ENCODE measurements at regions not wholly inside any gene's neighbourhood (a gene's known extent, or its start where the extent isn't known, plus 50 kb on each side); places are given as distances from the start of the nearest gene placed in this dataset.
"Not testable (repeated sequence)": the region's sequence is repeated elsewhere in the genome, so short reads cannot be mapped to it uniquely, and the experiment has no call there.

DNA sequence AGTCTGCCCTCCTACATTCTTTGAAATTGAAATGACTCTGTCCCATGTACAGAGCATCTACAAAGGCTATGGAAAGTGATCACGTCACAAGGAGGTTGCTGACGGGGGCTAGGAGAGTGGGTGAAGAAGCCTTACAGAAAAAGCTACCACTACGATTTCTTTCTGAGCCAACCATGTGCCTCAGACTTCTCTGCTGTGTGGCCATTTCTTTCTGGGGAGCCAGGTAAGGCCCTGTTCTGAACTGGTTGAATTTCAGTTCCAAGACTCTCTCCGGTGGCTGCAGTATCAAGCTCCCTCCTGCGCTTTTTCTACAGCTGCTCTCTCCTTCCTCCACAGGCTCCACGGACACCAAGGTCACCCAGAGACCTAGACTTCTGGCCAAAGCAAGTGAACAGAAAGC is 112.5 kb upstream of the PRSS1 start:
- no peak for DNase-seq
- WGBS (ENCODE audit: insufficient coverage), result 91% methylated on average over 2 of the region's 6 CpGs
- H3K27me3 ChIP-seq (ENCODE audit: control insufficient read depth, insufficient read depth, low read length), result peaks cover under 1% of the 10 kb centered on the region

DNA sequence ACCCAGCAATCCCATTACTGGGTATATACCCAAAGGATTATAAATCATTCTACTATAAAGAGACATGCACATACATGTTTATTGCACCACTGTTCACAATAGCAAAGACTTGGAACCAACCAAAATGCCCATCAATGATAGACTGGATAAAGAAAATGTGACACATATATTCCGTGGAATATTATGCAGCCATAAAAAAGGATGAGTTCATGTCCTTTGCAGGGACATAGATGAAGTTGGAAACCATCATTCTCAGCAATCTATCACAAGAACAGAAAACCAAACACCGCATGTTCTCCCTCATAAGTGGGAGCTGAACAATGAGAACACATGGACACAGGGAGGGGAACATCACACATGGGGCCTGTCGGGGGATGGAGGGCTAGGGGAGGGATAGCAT is 113.2 kb upstream of the PRSS1 start:
- not testable (repeated sequence) for H3K9me3 ChIP-seq (replicated peaks; ENCODE audit: control insufficient read depth, low read depth, low read length); H3K4me1 ChIP-seq (ENCODE audit: control insufficient read depth, insufficient read depth, low read length); H3K36me3 ChIP-seq (ENCODE audit: control insufficient read depth, insufficient read depth, low read length); H3K27ac ChIP-seq (ENCODE audit: low read length); H3K4me3 ChIP-seq (ENCODE audit: low read length); DNase-seq; H3K27me3 ChIP-seq (ENCODE audit: control insufficient read depth, insufficient read depth, low read length)
- WGBS (ENCODE audit: insufficient coverage), result no CpG with 5 or more reads among the region's 3 CpGs

More for the DNA sequence above, 112.5 kb upstream of the PRSS1 start:
- no peak overlapping the region for H3K4me3 ChIP-seq (ENCODE audit: low read length)
- no peaks in the 10 kb centered on the region for H3K36me3 ChIP-seq (ENCODE audit: control insufficient read depth, insufficient read depth, low read length)
- no peaks in the 10 kb centered on the region for H3K9me3 ChIP-seq (replicated peaks; ENCODE audit: control insufficient read depth, low read depth, low read length)
- H3K4me1 ChIP-seq (ENCODE audit: control insufficient read depth, insufficient read depth, low read length), result no peaks in the 10 kb centered on the region
- H3K27ac ChIP-seq (ENCODE audit: low read length), result no peak overlapping the region

DNA sequence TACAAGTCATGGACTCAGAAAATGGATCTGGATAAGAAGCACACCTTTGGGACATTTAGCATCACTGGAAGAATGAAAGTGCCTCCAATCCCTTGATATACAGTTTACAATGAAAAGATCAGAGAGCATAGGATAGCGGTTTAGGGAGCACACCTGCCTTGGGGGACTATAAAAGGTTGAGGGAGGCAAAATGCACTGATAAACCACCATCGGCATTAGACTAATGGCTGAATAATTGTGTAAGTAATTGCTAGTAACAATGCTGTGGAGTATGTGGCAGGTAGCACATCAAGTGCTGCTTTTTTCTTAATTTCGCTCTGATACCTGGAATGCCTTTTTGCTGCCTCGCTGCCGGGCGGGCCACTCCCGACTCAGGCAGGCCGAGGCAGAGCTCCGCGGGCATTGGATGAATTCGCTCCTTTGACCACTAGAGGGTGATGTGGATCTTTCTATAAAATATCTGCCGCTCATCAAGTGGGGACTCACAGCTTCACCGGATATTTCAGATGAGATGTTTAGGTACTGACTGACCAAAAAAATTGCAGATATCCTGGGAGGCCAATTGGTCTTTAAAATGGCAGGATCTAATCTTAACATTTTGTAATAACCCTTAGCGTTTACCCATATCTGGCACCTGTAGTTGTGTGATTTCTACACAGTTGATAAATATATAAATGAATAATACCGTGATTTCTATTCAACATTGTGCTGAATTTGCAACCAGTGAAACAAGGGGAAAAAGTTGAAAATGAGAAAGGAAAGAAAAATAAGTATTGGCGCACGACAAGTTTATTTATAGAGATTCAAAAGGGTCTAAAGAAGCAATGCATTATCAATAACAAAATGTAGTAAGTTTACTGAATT is 116.8 kb upstream of the PRSS1 start:
- Histone ChIP-seq H3K27ac (ENCODE audit: low read length) (no peak overlapping the region), H3K27me3 (ENCODE audit: control insufficient read depth, insufficient read depth, low read length) (peaks cover 2% of the 10 kb centered on the region), H3K36me3 (ENCODE audit: control insufficient read depth, insufficient read depth, low read length) (no peaks in the 10 kb centered on the region), H3K9me3 (replicated peaks; ENCODE audit: control insufficient read depth, low read depth, low read length) (no peaks in the 10 kb centered on the region), H3K4me3 (ENCODE audit: low read length) (no peak overlapping the region), H3K4me1 (ENCODE audit: control insufficient read depth, insufficient read depth, low read length) (no peaks in the 10 kb centered on the region)
- 20% methylated on average over 11 of the region's 17 CpGs for WGBS (ENCODE audit: insufficient coverage)
- peak; percentile 57 for DNase-seq

DNA sequence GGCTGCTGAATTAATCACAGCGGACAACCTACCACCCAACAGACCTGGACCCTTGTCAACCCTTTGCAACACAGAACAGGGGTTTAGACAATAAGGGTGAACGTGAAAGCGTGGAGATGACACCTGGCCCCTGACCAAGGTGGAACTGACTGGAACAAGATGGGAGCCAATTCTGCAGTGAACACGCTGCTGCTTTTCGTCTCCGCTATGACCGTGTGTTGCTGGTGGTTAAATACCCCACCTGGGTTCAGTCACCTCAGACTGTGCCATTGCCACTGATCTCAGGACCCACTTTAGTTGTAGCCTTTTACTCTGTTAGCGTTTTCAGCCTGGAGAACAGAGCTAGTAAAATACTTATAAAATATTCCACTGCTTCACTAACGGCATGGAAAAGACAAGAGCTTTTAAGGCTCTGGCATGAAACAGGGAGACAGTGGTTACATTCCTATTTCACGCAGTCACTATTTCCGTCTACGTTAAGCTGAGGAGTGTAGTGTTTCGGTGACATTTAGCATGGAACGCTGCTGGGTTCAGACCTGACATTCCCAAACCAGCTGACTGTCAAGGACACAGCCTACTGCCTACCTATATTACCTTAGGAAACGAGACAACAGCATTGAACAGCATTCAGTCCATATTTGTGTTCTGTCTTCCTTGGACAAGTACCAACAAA is 119.5 kb upstream of the PRSS1 start:
- Histone ChIP-seq H3K9me3 (replicated peaks; ENCODE audit: control insufficient read depth, low read depth, low read length) (no peaks in the 10 kb centered on the region), H3K4me3 (ENCODE audit: low read length) (no peak overlapping the region), H3K27me3 (ENCODE audit: control insufficient read depth, insufficient read depth, low read length) (peaks cover 4% of the 10 kb centered on the region), H3K36me3 (ENCODE audit: control insufficient read depth, insufficient read depth, low read length) (no peaks in the 10 kb centered on the region), H3K27ac (ENCODE audit: low read length) (no peak overlapping the region), H3K4me1 (ENCODE audit: control insufficient read depth, insufficient read depth, low read length) (no peaks in the 10 kb centered on the region)
- WGBS (ENCODE audit: insufficient coverage), result 44% methylated on average over 2 of the region's 15 CpGs
- DNase-seq, result peak; percentile 65

DNA sequence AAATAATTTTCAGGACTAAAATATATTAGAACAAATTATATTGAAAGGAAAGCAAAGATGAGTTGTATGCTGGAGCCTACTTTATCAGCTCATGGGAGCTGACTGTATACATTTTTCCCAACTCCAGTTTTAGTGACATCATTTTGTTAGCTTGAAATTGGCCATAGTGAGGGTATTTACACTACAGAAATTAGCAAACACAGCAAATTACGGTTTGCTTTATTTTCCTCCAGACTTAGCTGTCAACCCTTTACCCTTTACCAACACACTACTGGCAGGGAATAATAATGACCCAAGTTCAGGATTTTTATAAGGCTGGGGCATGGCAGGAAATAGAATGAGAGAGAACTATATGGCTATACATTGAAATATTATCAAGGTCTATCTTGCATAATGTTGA is 120.3 kb upstream of the PRSS1 start:
- no peaks in the 10 kb centered on the region for H3K4me1 ChIP-seq (ENCODE audit: control insufficient read depth, insufficient read depth, low read length)
- DNase-seq, result no peak
- peaks cover 4% of the 10 kb centered on the region for H3K27me3 ChIP-seq (ENCODE audit: control insufficient read depth, insufficient read depth, low read length)
- no CpG with 5 or more reads among the region's 1 CpG for WGBS (ENCODE audit: insufficient coverage)
- no peak overlapping the region for H3K27ac ChIP-seq (ENCODE audit: low read length)
- no peak overlapping the region for H3K4me3 ChIP-seq (ENCODE audit: low read length)
- H3K36me3 ChIP-seq (ENCODE audit: control insufficient read depth, insufficient read depth, low read length), result no peaks in the 10 kb centered on the region
- H3K9me3 ChIP-seq (replicated peaks; ENCODE audit: control insufficient read depth, low read depth, low read length), result no peaks in the 10 kb centered on the region

DNA sequence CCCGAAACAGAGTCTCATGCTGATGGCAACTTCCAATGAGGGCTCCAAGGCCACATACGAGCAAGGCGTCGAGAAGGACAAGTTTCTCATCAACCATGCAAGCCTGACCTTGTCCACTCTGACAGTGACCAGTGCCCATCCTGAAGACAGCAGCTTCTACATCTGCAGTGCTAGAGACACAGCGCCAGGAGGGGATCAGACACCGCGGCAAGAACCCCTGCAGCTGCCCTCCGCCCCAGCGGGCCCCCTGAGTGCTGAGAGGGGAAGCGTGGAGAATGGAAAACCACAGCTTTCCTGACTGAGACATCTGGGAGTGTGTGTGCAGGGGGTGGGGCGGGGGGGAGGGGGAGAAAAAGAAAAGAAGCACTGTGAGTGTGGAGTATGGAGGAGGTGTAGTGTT is 122.0 kb upstream of the PRSS1 start:
- H3K4me3 ChIP-seq (ENCODE audit: low read length); H3K4me1 ChIP-seq (ENCODE audit: control insufficient read depth, insufficient read depth, low read length); H3K36me3 ChIP-seq (ENCODE audit: control insufficient read depth, insufficient read depth, low read length); H3K27ac ChIP-seq (ENCODE audit: low read length); H3K9me3 ChIP-seq (replicated peaks; ENCODE audit: control insufficient read depth, low read depth, low read length); H3K27me3 ChIP-seq (ENCODE audit: control insufficient read depth, insufficient read depth, low read length); DNase-seq: not testable (repeated sequence)
- 62% methylated on average over 5 of the region's 11 CpGs for WGBS (ENCODE audit: insufficient coverage)

DNA sequence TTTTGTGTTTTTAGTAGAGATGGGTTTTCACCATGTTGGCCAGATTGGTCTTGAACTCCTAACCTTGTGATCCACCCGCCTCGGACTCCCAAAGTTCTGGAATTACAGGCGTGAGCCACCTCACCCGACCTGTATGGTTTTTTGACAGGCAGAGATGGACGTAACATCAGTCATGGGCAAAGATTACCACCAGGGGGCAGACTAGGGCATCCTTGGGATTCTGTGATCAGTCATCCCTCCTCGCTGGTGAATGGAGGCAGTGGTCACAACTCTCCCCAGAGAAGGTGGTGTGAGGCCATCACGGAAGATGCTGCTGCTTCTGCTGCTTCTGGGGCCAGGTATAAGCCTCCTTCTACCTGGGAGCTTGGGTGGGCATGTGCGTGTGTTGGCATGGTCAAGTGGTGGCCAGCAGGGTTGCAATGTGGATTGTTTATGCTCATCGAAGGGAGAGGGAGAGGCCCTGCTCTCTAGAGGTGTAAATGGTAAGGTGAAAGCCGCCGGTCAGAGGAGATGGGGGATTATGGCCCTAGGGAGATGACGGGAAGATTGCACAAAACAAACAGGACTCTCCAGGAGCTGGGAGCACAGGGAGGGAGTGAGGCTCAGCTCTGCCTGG is 122.7 kb upstream of the PRSS1 start:
- Histone ChIP-seq H3K36me3 (ENCODE audit: control insufficient read depth, insufficient read depth, low read length) (no peaks in the 10 kb centered on the region), H3K27ac (ENCODE audit: low read length) (no peak overlapping the region), H3K4me1 (ENCODE audit: control insufficient read depth, insufficient read depth, low read length) (no peaks in the 10 kb centered on the region), H3K9me3 (replicated peaks; ENCODE audit: control insufficient read depth, low read depth, low read length) (no peaks in the 10 kb centered on the region), H3K27me3 (ENCODE audit: control insufficient read depth, insufficient read depth, low read length) (peaks cover 3% of the 10 kb centered on the region), H3K4me3 (ENCODE audit: low read length) (no peak overlapping the region)
- peak; percentile 11 for DNase-seq
- WGBS (ENCODE audit: insufficient coverage), result 63% methylated on average over 12 of the region's 12 CpGs

DNA sequence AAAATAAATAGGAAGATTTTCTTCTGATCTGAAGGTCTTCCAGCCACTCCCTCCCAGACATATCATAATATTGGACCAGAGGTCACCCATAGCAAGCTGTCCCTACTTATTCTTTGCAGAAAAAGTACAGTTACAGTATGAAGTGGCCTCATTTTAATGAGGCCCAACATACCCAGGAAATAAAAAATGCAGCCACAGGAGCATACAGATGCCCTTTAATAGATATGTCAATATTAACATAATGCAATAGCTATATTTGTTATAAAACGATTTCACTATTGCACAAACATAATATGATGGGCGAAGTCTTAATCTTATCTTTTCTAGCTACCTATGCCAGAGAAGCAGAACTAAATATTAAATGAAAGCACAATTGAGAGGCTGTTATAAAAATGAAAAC is 124.1 kb upstream of the PRSS1 start:
- H3K27me3 ChIP-seq (ENCODE audit: control insufficient read depth, insufficient read depth, low read length); DNase-seq; H3K4me1 ChIP-seq (ENCODE audit: control insufficient read depth, insufficient read depth, low read length); H3K4me3 ChIP-seq (ENCODE audit: low read length); H3K27ac ChIP-seq (ENCODE audit: low read length); H3K36me3 ChIP-seq (ENCODE audit: control insufficient read depth, insufficient read depth, low read length); H3K9me3 ChIP-seq (replicated peaks; ENCODE audit: control insufficient read depth, low read depth, low read length): not testable (repeated sequence)
- WGBS (ENCODE audit: insufficient coverage), result no CpG with 5 or more reads among the region's 2 CpGs

DNA sequence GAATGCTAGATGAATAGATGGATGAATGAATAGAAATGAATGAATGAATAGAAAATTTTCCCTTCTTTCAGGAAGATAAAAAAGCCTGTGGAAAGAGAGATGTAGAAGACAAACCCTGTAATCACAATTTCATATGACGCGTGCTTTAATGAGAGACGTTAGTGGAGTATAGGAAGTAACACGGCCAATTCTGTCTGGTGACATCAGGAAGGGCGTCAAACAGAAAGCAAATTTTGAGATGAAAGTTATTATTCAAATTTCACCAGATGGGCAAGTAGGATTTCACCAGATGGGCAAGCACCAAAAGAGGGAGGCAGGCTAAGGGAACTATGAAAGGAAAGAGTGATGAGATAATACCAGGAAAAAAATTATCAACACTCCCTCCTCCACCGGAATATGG is 128.9 kb upstream of the PRSS1 start:
- Histone ChIP-seq H3K27me3 (ENCODE audit: control insufficient read depth, insufficient read depth, low read length) (no peaks in the 10 kb centered on the region), H3K4me3 (ENCODE audit: low read length) (no peak overlapping the region), H3K36me3 (ENCODE audit: control insufficient read depth, insufficient read depth, low read length) (no peaks in the 10 kb centered on the region), H3K27ac (ENCODE audit: low read length) (no peak overlapping the region), H3K9me3 (replicated peaks; ENCODE audit: control insufficient read depth, low read depth, low read length) (no peaks in the 10 kb centered on the region), H3K4me1 (ENCODE audit: control insufficient read depth, insufficient read depth, low read length) (no peaks in the 10 kb centered on the region)
- DNase-seq, result no peak
- no CpG with 5 or more reads among the region's 6 CpGs for WGBS (ENCODE audit: insufficient coverage)

DNA sequence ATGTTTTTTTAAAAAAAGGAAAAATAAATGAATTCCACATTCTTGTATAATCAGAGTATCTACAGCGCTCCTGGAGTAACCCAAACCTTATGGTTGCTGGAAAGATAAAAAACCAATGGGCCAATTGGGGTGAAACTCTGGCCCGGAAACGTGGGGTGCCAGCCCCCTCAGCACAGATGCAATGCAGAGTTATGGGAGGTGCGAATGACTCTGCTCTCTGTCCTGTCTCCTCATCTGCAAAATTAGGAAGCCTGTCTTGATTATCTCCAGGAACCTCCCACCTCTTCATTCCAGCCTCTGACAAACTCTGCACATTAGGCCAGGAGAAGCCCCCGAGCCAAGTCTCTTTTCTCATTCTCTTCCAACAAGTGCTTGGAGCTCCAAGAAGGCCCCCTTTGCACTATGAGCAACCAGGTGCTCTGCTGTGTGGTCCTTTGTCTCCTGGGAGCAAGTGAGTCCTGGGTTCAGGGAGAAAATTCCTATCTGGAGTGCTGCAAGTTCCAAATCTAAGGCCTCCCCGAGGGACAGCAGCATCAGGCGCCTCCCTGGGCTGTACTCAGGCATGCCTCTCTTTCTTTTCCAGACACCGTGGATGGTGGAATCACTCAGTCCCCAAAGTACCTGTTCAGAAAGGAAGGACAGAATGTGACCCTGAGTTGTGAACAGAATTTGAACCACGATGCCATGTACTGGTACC is 130.5 kb upstream of the PRSS1 start:
- H3K27me3 ChIP-seq (ENCODE audit: control insufficient read depth, insufficient read depth, low read length), result no peaks in the 10 kb centered on the region
- no peak overlapping the region for H3K4me3 ChIP-seq (ENCODE audit: low read length)
- H3K9me3 ChIP-seq (replicated peaks; ENCODE audit: control insufficient read depth, low read depth, low read length), result no peaks in the 10 kb centered on the region
- H3K36me3 ChIP-seq (ENCODE audit: control insufficient read depth, insufficient read depth, low read length), result no peaks in the 10 kb centered on the region
- no peak overlapping the region for H3K27ac ChIP-seq (ENCODE audit: low read length)
- H3K4me1 ChIP-seq (ENCODE audit: control insufficient read depth, insufficient read depth, low read length), result no peaks in the 10 kb centered on the region
- 79% methylated on average over 4 of the region's 9 CpGs for WGBS (ENCODE audit: insufficient coverage)
- DNase-seq, result no peak

Data from muscle of leg (tissue), 3 donors.